ENCODE measurements at regions not wholly inside any gene's neighbourhood (a gene's known extent, or its start where the extent isn't known, plus 50 kb on each side); places are given as distances from the start of the nearest gene placed in this dataset.

GRCh38 chr12:126404293-126404881, 1339.2 kb downstream of the AACS start:
- TF ChIP-seq, protein P1, sequence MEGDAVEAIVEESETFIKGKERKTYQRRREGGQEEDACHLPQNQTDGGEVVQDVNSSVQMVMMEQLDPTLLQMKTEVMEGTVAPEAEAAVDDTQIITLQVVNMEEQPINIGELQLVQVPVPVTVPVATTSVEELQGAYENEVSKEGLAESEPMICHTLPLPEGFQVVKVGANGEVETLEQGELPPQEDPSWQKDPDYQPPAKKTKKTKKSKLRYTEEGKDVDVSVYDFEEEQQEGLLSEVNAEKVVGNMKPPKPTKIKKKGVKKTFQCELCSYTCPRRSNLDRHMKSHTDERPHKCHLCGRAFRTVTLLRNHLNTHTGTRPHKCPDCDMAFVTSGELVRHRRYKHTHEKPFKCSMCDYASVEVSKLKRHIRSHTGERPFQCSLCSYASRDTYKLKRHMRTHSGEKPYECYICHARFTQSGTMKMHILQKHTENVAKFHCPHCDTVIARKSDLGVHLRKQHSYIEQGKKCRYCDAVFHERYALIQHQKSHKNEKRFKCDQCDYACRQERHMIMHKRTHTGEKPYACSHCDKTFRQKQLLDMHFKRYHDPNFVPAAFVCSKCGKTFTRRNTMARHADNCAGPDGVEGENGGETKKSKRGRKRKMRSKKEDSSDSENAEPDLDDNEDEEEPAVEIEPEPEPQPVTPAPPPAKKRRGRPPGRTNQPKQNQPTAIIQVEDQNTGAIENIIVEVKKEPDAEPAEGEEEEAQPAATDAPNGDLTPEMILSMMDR (conservative IDR thresholded peaks at IDR 0.05), result no peak
- no peak for TF ChIP-seq EZH2 (IDR thresholded peaks at IDR 0.05; ENCODE audit: low read depth)
